Loucy (cell line): ENCODE measurements at regions not wholly inside any gene's neighbourhood (a gene's known extent, or its start where the extent isn't known, plus 50 kb on each side); places are given as distances from the start of the nearest gene placed in this dataset.
A peak's percentile ranks its signal among the peaks of the same experiment; 100 is the strongest.

Experiments
- CTCF ChIP-seq: fragments of 200-600 bp; sonication (generic); conservative IDR thresholded peaks from 2 replicates; pipeline ENCODE4 v1.5.1; 2014; ENCODE audit warnings: mild to moderate bottlenecking, antibody characterized with exemption, low read length
- EZH2phosphoT487 ChIP-seq: fragments of 200-600 bp; IDR thresholded peaks from 2 replicates; pipeline ENCODE4 v1.6.1; 2018; ENCODE audit warnings: antibody characterized with exemption, mild to moderate bottlenecking, moderate library complexity, borderline replicate concordance

GRCh38 chr18:2134364-2134763, 436.9 kb downstream of the METTL4 start:
- TF ChIP-seq CTCF, result peak; percentile 44
- no peak for TF ChIP-seq EZH2phosphoT487
